HL-60 (cell line): ENCODE measurements at regions not wholly inside any gene's neighbourhood (a gene's known extent, or its start where the extent isn't known, plus 50 kb on each side); places are given as distances from the start of the nearest gene placed in this dataset.

Experiments
- DNase-seq, 2 experiments: peaks; one replicate each; pipeline ENCODE4 v3.0.0-alpha.2; 2010 to 2020; ENCODE audit warnings: low read depth in 1 of 2, low spot score in 1 of 2
- H3K27ac ChIP-seq: fragments of 250-450 bp; sonication (Bioruptor Pico); replicated peaks from 2 replicates; pipeline ENCODE4 v1.5.1; 2020; ENCODE audit warnings: mild to moderate bottlenecking, moderate library complexity
- H3K27me3 ChIP-seq: fragments of 250-450 bp; sonication (Bioruptor Pico); 2 replicates; pipeline ENCODE4 v1.5.1; 2021; ENCODE audit warnings: mild to moderate bottlenecking, moderate library complexity; ENCODE audit not compliant: insufficient read depth, poor library complexity, severe bottlenecking
- H3K4me3 ChIP-seq: replicated peaks from 2 replicates; pipeline ENCODE4 v1.5.1; 2011; ENCODE audit warnings: mild to moderate bottlenecking, control low read depth, low read length; ENCODE audit not compliant: insufficient read depth
- GABPA ChIP-seq: IDR thresholded peaks from 2 replicates; pipeline ENCODE4 v1.6.1; 2012; ENCODE audit warnings: low read depth
- POLR2AphosphoS5 ChIP-seq: IDR thresholded peaks from 2 replicates; pipeline ENCODE4 v1.6.1; 2012; ENCODE audit warnings: low read depth
- REST ChIP-seq: IDR thresholded peaks from 2 replicates; pipeline ENCODE4 v1.6.1; 2012; ENCODE audit warnings: low read depth; ENCODE audit not compliant: insufficient replicate concordance
- SPI1 ChIP-seq: IDR thresholded peaks from 2 replicates; pipeline ENCODE4 v1.6.1; 2012; ENCODE audit warnings: low read depth, mild to moderate bottlenecking, borderline replicate concordance
- TF ChIP-seq, protein P1 (sequence below): IDR thresholded peaks from one replicate; pipeline ENCODE4 v1.5.1; 2011; ENCODE audit warnings: low read length, control low read depth, inconsistent platforms; ENCODE audit not compliant: insufficient read depth

- TF ChIP-seq, protein P1, sequence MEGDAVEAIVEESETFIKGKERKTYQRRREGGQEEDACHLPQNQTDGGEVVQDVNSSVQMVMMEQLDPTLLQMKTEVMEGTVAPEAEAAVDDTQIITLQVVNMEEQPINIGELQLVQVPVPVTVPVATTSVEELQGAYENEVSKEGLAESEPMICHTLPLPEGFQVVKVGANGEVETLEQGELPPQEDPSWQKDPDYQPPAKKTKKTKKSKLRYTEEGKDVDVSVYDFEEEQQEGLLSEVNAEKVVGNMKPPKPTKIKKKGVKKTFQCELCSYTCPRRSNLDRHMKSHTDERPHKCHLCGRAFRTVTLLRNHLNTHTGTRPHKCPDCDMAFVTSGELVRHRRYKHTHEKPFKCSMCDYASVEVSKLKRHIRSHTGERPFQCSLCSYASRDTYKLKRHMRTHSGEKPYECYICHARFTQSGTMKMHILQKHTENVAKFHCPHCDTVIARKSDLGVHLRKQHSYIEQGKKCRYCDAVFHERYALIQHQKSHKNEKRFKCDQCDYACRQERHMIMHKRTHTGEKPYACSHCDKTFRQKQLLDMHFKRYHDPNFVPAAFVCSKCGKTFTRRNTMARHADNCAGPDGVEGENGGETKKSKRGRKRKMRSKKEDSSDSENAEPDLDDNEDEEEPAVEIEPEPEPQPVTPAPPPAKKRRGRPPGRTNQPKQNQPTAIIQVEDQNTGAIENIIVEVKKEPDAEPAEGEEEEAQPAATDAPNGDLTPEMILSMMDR: no peak
- no peak for TF ChIP-seq GABPA
- TF ChIP-seq REST: no peak
- TF ChIP-seq POLR2AphosphoS5: no peak
- no peak for TF ChIP-seq SPI1
- DNase-seq: no peak
- H3K27ac ChIP-seq: no peak overlapping the region
- H3K27me3 ChIP-seq: no peaks in the 10 kb centered on the region
- H3K4me3 ChIP-seq: no peak overlapping the region
These were observed 270.2 kb upstream of the PDE4D start for GRCh38 chr5:60163762-60164161.

GRCh38 chr5:60162441-60162840, 268.9 kb upstream of the PDE4D start:
- Histone ChIP-seq H3K4me3 (no peak overlapping the region), H3K27me3 (no peaks in the 10 kb centered on the region), H3K27ac (no peak overlapping the region)
- DNase-seq: no peak
- TF ChIP-seq POLR2AphosphoS5 (no peak), SPI1 (no peak), GABPA (no peak), REST (no peak)
- TF ChIP-seq, protein P1: no peak

DNA sequence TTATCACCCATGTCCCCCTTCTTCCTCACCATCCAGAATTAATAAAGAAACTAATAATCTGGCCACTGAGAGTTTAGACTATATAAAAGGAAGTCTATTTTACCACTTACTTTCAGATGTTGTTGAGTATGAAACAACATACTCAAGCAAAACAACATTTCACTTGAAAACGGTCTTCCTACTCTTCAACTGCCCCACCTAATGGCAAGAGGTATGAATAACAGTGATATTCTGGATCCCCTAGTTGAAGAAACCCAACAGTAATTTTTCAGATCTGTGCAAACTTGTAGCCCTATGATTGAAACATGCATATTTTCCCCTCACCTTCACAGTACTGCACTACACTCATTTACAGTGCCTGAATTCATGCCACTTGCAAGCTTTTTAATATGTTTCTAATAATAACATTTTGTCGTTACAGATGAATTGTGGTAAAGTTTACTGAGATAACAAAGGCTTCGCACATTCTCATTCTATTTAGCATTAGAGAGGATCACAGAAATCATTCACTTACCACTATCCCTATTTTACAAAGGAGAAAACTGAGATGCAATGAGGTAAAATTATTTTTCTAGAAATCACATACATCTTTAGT, 267.9 kb upstream of the PDE4D start:
- no peak for DNase-seq
- TF ChIP-seq, protein P1: no peak
- TF ChIP-seq POLR2AphosphoS5 (no peak), GABPA (no peak), SPI1 (no peak)
- H3K27me3 ChIP-seq: no peaks in the 10 kb centered on the region
- no peak overlapping the region for H3K27ac ChIP-seq
- H3K4me3 ChIP-seq: no peak overlapping the region

- no peak overlapping the region for H3K4me3 ChIP-seq
These were observed 255.6 kb upstream of the PDE4D start for GRCh38 chr5:60149081-60149480.

More at GRCh38 chr5:60149081-60149480, 255.6 kb upstream of the PDE4D start:
- Histone ChIP-seq H3K27ac (no peak overlapping the region), H3K27me3 (no peaks in the 10 kb centered on the region)
- DNase-seq: no peak
- TF ChIP-seq POLR2AphosphoS5 (no peak), GABPA (no peak), SPI1 (no peak), REST (no peak)
